H1 (cell line): ENCODE measurements at regions not wholly inside any gene's neighbourhood (a gene's known extent, or its start where the extent isn't known, plus 50 kb on each side); places are given as distances from the start of the nearest gene placed in this dataset.

Experiments used
- BCL11A ChIP-seq, 2 experiments: IDR thresholded peaks; one replicate each; pipeline ENCODE4 v1.6.1; 2011; ENCODE audit warnings: low read depth in 2 of 2, low read length in 2 of 2, mild to moderate bottlenecking in 2 of 2
- CREB1 ChIP-seq: IDR thresholded peaks from 2 replicates; pipeline ENCODE4 v1.6.1; 2012; ENCODE audit warnings: inconsistent platforms
- SIN3A ChIP-seq, 2 experiments: IDR thresholded peaks in 1 of 2; conservative IDR thresholded peaks in 1 of 2; 2 replicates each; pipeline ENCODE4 v1.6.1; 2011 to 2012; ENCODE audit warnings: low read length in 2 of 2, improper control_type of control experiment in 1 of 2, low read depth in 1 of 2, mild to moderate bottlenecking in 1 of 2
- TF ChIP-seq, protein P1 (sequence below), 3 experiments: IDR thresholded peaks; 1 replicate in 2 of 3; 2 replicates in 1 of 3; pipeline versions ENCODE4 v1.5.1 to v1.6.1; 2011; ENCODE audit warnings: low read length in 3 of 3, mild to moderate bottlenecking in 3 of 3, inconsistent platforms in 2 of 3, low read depth in 1 of 3, moderate library complexity in 1 of 3; ENCODE audit not compliant: insufficient read depth in 1 of 3; ENCODE audit errors: control extremely low read depth in 1 of 3
- TF ChIP-seq, protein P2 (sequence below): IDR thresholded peaks from 2 replicates; pipeline ENCODE4 v1.6.1; 2012; ENCODE audit warnings: inconsistent platforms

- TF ChIP-seq, protein P1, sequence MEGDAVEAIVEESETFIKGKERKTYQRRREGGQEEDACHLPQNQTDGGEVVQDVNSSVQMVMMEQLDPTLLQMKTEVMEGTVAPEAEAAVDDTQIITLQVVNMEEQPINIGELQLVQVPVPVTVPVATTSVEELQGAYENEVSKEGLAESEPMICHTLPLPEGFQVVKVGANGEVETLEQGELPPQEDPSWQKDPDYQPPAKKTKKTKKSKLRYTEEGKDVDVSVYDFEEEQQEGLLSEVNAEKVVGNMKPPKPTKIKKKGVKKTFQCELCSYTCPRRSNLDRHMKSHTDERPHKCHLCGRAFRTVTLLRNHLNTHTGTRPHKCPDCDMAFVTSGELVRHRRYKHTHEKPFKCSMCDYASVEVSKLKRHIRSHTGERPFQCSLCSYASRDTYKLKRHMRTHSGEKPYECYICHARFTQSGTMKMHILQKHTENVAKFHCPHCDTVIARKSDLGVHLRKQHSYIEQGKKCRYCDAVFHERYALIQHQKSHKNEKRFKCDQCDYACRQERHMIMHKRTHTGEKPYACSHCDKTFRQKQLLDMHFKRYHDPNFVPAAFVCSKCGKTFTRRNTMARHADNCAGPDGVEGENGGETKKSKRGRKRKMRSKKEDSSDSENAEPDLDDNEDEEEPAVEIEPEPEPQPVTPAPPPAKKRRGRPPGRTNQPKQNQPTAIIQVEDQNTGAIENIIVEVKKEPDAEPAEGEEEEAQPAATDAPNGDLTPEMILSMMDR (IDR thresholded peaks at IDR 0.05; ENCODE audit: control extremely low read depth in 1 of 3, insufficient read depth in 1 of 3, low read depth in 1 of 3, low read length in 3 of 3): peak; percentile 90 to 99 (median 90)
- TF ChIP-seq SIN3A (conservative IDR thresholded peaks at IDR 0.05 in 1 of 2, IDR thresholded peaks at IDR 0.05 in 1 of 2; ENCODE audit: low read depth in 1 of 2, low read length in 2 of 2) (no peak), BCL11A (IDR thresholded peaks at IDR 0.05; ENCODE audit: low read depth in 2 of 2, low read length in 2 of 2) (no peak), CREB1 (0 out of 2 replicates have a peak, but pooled peaks have one; percentile 29)
- TF ChIP-seq, protein P2, sequence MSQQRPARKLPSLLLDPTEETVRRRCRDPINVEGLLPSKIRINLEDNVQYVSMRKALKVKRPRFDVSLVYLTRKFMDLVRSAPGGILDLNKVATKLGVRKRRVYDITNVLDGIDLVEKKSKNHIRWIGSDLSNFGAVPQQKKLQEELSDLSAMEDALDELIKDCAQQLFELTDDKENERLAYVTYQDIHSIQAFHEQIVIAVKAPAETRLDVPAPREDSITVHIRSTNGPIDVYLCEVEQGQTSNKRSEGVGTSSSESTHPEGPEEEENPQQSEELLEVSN: peak; percentile 92
- TF ChIP-seq, all 59 proteins: peak for 9
Measured at GRCh38 chr2:238970553-238971081, 122.7 kb downstream of the TWIST2 start (continued).
